ENCODE measurements at regions not wholly inside any gene's neighbourhood (a gene's known extent, or its start where the extent isn't known, plus 50 kb on each side); places are given as distances from the start of the nearest gene placed in this dataset.
A peak's percentile ranks its signal among the peaks of the same experiment; 100 is the strongest.

DNA sequence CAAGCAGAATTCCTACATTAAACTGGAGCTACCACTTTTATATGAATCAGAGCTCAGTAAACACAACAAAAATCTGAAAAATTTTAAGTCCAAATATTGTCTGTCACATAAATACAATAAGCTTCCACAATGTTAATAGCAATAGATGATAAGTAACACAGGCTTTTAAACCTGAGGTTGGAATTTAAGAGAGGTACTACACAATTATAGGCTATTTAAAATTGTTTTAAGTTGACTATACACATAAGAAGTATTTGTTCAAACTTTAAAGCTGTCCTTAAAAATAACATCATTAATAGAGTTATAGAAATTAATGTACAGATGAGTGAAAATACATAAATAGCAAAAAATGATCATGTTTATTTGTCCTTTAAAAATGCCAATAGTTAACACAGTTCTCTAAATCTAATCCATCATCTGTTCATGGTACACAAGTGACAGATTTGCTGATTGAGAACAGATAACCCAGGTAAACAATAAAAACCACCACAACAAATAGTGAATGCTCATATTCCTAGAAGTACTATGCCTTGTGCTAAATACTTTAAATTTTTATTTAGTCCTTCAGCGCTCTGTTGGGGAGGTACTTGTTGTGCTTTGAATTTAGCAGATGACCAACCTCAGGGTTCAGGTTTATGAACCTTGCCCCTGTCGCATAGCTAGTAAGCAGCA, 382.3 kb upstream of the ID4 start:
- H3K4me3 ChIP-seq (ENCODE audit: low read depth, low read length) = no peak overlapping the region
- no peaks in the 10 kb centered on the region for H3K79me2 ChIP-seq (ENCODE audit: control insufficient read depth, insufficient read depth, low read length, unreplicated experiment)
- no peaks in the 10 kb centered on the region for H3K36me3 ChIP-seq (ENCODE audit: insufficient read depth, low read length)
- no peak overlapping the region for H2AFZ ChIP-seq (ENCODE audit: low read length, unreplicated experiment)
- peaks cover 33% of the 10 kb centered on the region for H3K27me3 ChIP-seq (ENCODE audit: insufficient read depth, low read length)
- H3K27ac ChIP-seq (ENCODE audit: low read depth, low read length) = no peak overlapping the region
- no peaks in the 10 kb centered on the region for H3K4me1 ChIP-seq (ENCODE audit: control insufficient read depth, insufficient read depth, low read length, unreplicated experiment)

DNA sequence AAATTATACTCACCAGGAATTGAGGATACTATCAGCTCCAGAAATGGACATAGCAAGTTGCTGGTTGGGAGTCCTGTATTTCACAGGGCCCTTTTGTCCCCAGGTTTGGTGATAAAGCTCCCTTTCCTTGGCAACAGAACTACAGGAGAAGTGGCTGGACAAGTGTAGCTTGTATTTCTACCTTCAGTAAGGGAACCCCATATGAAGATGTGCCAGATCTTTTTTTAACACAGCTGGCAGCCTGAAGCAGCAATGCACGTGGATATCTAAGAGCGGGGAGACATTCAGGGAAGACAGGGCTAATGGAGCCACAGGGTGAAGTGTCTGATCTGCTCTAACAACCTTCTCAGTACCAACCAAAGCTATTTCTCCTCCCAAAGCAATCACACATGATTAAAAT, 373.9 kb upstream of the ID4 start:
- Histone ChIP-seq H3K27ac (ENCODE audit: low read depth, low read length) (no peak overlapping the region), H3K27me3 (ENCODE audit: insufficient read depth, low read length) (peaks cover 12% of the 10 kb centered on the region; the same call in 1 of the 2 replicates), H3K4me3 (ENCODE audit: low read depth, low read length) (no peak overlapping the region), H3K36me3 (ENCODE audit: insufficient read depth, low read length) (no peaks in the 10 kb centered on the region), H2AFZ (ENCODE audit: low read length, unreplicated experiment) (no peak overlapping the region), H3K4me1 (ENCODE audit: control insufficient read depth, insufficient read depth, low read length, unreplicated experiment) (peaks cover 16% of the 10 kb centered on the region), H3K79me2 (ENCODE audit: control insufficient read depth, insufficient read depth, low read length, unreplicated experiment) (no peaks in the 10 kb centered on the region)

DNA sequence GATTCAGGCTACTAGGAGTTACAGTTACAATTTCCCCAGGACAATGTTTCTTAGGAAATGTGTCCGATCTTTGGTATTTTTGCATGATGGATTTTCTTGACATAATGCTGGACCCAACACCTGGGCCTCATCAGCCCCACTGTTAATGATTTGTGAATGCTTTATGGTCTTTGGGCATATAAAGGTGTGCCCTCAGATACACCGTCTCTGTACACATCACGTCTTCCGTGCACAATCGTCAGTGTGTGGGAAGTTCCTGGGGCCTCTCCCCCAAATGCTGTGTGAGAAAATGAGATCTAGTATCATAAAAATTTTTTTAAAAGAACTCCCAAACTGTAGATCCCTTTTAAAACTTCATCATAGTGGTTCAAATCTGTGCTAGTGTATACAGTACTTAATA, 373.2 kb upstream of the ID4 start:
- H3K4me3 ChIP-seq (ENCODE audit: low read depth, low read length) = no peak overlapping the region
- H2AFZ ChIP-seq (ENCODE audit: low read length, unreplicated experiment) = no peak overlapping the region
- no peaks in the 10 kb centered on the region for H3K36me3 ChIP-seq (ENCODE audit: insufficient read depth, low read length)
- H3K27ac ChIP-seq (ENCODE audit: low read depth, low read length) = no peak overlapping the region
- H3K27me3 ChIP-seq (ENCODE audit: insufficient read depth, low read length) = peaks cover 12% of the 10 kb centered on the region
- peaks cover 16% of the 10 kb centered on the region for H3K4me1 ChIP-seq (ENCODE audit: control insufficient read depth, insufficient read depth, low read length, unreplicated experiment)
- no peaks in the 10 kb centered on the region for H3K79me2 ChIP-seq (ENCODE audit: control insufficient read depth, insufficient read depth, low read length, unreplicated experiment)

DNA sequence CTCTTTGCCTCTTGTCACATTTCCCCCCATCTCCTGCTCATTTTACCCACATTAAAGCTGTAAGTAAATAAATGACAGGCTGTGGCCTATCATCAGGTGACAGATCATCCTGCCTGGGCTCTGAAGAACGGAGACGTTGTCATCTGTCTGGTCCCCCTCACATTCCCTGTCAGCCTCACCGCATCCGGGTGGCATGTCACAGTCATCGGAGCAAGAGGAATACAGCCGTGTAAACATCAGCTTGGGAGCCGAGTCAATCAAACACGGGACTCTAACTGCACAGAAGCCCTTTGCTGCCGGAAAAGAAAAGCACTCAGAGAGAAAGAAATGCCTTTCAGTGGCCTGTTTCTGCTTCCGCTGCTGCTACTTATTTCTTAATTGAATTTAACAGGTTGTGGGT, 371.9 kb upstream of the ID4 start:
- Histone ChIP-seq H3K27me3 (ENCODE audit: insufficient read depth, low read length) (peaks cover 8% of the 10 kb centered on the region), H2AFZ (ENCODE audit: low read length, unreplicated experiment) (no peak overlapping the region), H3K79me2 (ENCODE audit: control insufficient read depth, insufficient read depth, low read length, unreplicated experiment) (no peaks in the 10 kb centered on the region), H3K36me3 (ENCODE audit: insufficient read depth, low read length) (no peaks in the 10 kb centered on the region), H3K27ac (ENCODE audit: low read depth, low read length) (no peak overlapping the region), H3K4me3 (ENCODE audit: low read depth, low read length) (no peak overlapping the region), H3K4me1 (ENCODE audit: control insufficient read depth, insufficient read depth, low read length, unreplicated experiment) (peaks cover 16% of the 10 kb centered on the region)

DNA sequence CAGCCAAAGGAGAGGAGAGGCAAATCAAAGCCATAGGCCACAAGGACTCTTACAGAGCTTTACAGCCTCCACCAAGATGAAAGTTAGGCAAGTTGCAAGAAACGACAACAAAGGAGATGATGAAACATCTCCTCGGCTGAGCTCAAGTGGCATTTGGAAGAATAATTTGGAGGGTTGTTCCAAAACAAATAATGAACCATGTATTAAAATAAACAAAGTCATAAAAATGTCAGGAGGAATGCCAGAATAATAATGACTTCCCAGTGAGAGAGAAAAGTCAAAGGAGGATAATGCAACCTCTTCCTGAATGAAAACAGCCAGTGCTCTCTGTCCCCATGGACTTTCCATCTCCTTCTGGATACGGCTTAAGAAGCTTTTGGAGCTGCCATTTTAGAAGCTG, 371.4 kb upstream of the ID4 start:
- 0 out of 2 replicates have a peak overlapping the region, but pooled peaks have one; percentile 15 for H3K27ac ChIP-seq (ENCODE audit: low read depth, low read length)
- no peak overlapping the region for H3K4me3 ChIP-seq (ENCODE audit: low read depth, low read length)
- peaks cover 5% of the 10 kb centered on the region for H3K27me3 ChIP-seq (ENCODE audit: insufficient read depth, low read length)
- H3K4me1 ChIP-seq (ENCODE audit: control insufficient read depth, insufficient read depth, low read length, unreplicated experiment) = peaks cover 16% of the 10 kb centered on the region
- no peaks in the 10 kb centered on the region for H3K36me3 ChIP-seq (ENCODE audit: insufficient read depth, low read length)
- no peak overlapping the region for H2AFZ ChIP-seq (ENCODE audit: low read length, unreplicated experiment)
- H3K79me2 ChIP-seq (ENCODE audit: control insufficient read depth, insufficient read depth, low read length, unreplicated experiment) = no peaks in the 10 kb centered on the region

DNA sequence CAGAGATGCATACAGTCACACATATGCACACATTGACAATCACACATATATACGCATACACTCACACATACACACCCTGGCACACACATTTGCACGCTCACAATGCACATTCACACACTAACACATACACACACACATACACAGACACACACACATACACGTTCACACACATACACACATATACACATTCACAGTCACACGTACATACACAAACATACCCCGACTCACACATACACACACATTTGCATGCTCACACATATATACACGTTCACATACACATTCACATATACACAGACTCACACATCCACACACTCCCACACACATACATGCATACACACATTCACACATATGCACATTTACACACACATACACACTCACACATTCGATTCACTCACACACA, 366.8 kb upstream of the ID4 start:
- H2AFZ ChIP-seq (ENCODE audit: low read length, unreplicated experiment) = no peak overlapping the region

DNA sequence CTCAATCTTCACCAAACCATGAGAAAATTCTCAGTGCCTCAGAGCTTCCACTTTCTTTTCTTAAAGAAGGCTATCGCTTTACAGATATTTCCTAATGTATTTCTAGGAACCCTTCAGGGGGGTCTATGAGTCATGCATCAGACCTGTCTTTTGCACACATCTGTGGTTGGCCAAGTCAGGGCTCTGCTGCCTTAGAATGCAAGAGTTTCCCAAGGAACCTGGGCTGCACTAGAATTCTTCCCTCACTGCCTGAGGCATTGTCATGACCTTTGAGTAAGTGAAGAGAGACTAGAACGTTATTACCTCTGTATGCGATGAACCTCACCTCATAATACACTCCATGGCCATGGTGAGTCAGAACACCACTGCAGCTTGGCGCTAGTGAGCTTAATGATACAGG, 365.0 kb upstream of the ID4 start:
- H2AFZ ChIP-seq (ENCODE audit: low read length, unreplicated experiment) = no peak overlapping the region
- no peaks in the 10 kb centered on the region; the same call in 1 of the 2 replicates for H3K27me3 ChIP-seq (ENCODE audit: insufficient read depth, low read length)
- H3K4me1 ChIP-seq (ENCODE audit: control insufficient read depth, insufficient read depth, low read length, unreplicated experiment) = peaks cover 9% of the 10 kb centered on the region
- H3K27ac ChIP-seq (ENCODE audit: low read depth, low read length) = no peak overlapping the region
- H3K36me3 ChIP-seq (ENCODE audit: insufficient read depth, low read length) = no peaks in the 10 kb centered on the region
- H3K79me2 ChIP-seq (ENCODE audit: control insufficient read depth, insufficient read depth, low read length, unreplicated experiment) = no peaks in the 10 kb centered on the region
- no peak overlapping the region for H3K4me3 ChIP-seq (ENCODE audit: low read depth, low read length)

More for the DNA sequence above, 366.8 kb upstream of the ID4 start:
- Histone ChIP-seq H3K27ac (ENCODE audit: low read depth, low read length) (no peak overlapping the region), H3K79me2 (ENCODE audit: control insufficient read depth, insufficient read depth, low read length, unreplicated experiment) (no peaks in the 10 kb centered on the region), H3K27me3 (ENCODE audit: insufficient read depth, low read length) (no peaks in the 10 kb centered on the region; the same call in 1 of the 2 replicates), H3K36me3 (ENCODE audit: insufficient read depth, low read length) (no peaks in the 10 kb centered on the region), H3K4me3 (ENCODE audit: low read depth, low read length) (no peak overlapping the region), H3K4me1 (ENCODE audit: control insufficient read depth, insufficient read depth, low read length, unreplicated experiment) (peaks cover 20% of the 10 kb centered on the region)

DNA sequence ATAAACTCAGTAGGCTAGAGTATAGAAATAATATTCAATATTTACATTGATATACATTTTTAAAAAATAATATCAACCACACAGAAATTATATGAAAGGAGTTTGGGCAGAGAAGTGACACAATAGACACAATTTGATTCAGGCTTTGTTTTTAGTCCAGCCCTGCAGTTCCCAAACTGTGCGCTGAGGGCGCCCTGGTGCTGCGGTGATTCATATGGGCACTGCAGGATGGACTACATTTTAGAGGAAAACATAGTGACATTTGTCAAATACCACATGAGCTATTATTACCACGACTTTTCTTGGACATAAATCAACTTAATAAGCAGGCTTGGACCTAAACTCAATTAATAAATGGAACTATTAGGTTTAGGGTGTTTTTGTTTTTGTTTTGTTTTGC, 364.3 kb upstream of the ID4 start:
- Histone ChIP-seq H3K36me3 (ENCODE audit: insufficient read depth, low read length) (no peaks in the 10 kb centered on the region), H3K79me2 (ENCODE audit: control insufficient read depth, insufficient read depth, low read length, unreplicated experiment) (no peaks in the 10 kb centered on the region), H3K4me1 (ENCODE audit: control insufficient read depth, insufficient read depth, low read length, unreplicated experiment) (peaks cover 9% of the 10 kb centered on the region), H3K4me3 (ENCODE audit: low read depth, low read length) (no peak overlapping the region), H2AFZ (ENCODE audit: low read length, unreplicated experiment) (no peak overlapping the region), H3K27ac (ENCODE audit: low read depth, low read length) (no peak overlapping the region), H3K27me3 (ENCODE audit: insufficient read depth, low read length) (no peaks in the 10 kb centered on the region; the same call in 1 of the 2 replicates)

DNA sequence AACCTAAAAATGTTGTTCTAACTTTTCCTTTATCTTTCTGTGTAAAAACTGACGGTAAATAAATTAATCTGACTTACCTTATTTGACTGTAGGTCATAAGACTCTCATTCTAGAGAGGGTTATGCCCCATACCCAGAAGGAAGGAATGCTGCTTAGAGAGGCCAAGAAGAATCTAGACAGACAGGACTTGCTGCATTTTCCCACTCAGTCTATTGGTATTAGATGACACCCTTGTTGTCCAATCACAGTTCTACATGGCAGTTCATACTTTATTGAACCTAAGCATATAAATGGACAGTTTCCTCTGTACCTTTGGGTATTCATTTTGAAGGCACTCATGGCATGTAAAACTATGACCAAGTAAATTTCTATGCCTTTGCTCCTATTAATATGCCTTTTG, 359.6 kb upstream of the ID4 start:
- Histone ChIP-seq H2AFZ (ENCODE audit: low read length, unreplicated experiment) (no peak overlapping the region), H3K79me2 (ENCODE audit: control insufficient read depth, insufficient read depth, low read length, unreplicated experiment) (no peaks in the 10 kb centered on the region), H3K27me3 (ENCODE audit: insufficient read depth, low read length) (no peaks in the 10 kb centered on the region)

DNA sequence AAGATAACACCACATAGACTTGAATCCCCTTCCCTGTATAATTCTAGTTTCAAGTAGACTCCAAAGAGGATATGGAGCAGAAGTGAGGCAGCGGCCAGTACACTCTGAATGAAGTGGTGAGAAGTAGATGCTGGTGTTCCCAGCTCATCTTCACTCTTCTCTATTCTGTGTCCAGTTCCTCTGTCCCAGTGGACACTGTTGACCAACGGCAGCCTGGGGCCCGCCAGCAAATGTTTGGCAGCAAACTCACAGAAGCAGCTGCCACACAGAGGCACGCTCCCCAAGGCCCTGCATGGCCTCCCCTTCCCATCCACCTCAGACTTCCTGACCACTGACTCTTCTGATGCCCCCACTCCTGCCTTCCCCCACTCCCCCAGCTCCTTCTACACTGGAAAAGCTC, 358.9 kb upstream of the ID4 start:
- Histone ChIP-seq H3K79me2 (ENCODE audit: control insufficient read depth, insufficient read depth, low read length, unreplicated experiment) (no peaks in the 10 kb centered on the region), H3K4me1 (ENCODE audit: control insufficient read depth, insufficient read depth, low read length, unreplicated experiment) (peaks cover 5% of the 10 kb centered on the region), H3K4me3 (ENCODE audit: low read depth, low read length) (no peak overlapping the region), H3K27ac (ENCODE audit: low read depth, low read length) (no peak overlapping the region), H3K27me3 (ENCODE audit: insufficient read depth, low read length) (no peaks in the 10 kb centered on the region), H3K36me3 (ENCODE audit: insufficient read depth, low read length) (no peaks in the 10 kb centered on the region), H2AFZ (ENCODE audit: low read length, unreplicated experiment) (no peak overlapping the region)

More for the DNA sequence above, 359.6 kb upstream of the ID4 start:
- Histone ChIP-seq H3K27ac (ENCODE audit: low read depth, low read length) (no peak overlapping the region), H3K4me1 (ENCODE audit: control insufficient read depth, insufficient read depth, low read length, unreplicated experiment) (peaks cover 5% of the 10 kb centered on the region), H3K4me3 (ENCODE audit: low read depth, low read length) (no peak overlapping the region), H3K36me3 (ENCODE audit: insufficient read depth, low read length) (no peaks in the 10 kb centered on the region)

DNA sequence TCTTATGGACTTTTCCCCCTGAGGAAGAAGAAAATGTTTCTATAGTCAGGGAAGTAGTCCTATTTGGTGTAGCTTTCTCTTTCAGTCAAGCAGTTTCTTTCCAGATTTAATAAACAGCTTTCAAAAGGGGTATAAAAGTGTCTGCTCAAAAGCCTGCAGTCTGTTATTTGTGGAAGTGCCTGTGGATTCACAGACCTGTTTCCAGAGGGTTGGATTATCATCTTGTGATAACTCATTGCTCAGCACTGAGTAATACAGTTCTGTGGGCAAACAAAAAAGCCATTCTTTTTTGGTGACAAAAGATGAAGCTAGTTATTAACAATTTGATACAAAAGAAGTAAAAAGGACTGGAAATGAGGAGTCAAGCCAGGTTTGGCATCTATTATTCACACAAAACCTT, 358.2 kb upstream of the ID4 start:
- H3K4me1 ChIP-seq (ENCODE audit: control insufficient read depth, insufficient read depth, low read length, unreplicated experiment) = peaks cover 5% of the 10 kb centered on the region
- H3K27me3 ChIP-seq (ENCODE audit: insufficient read depth, low read length) = no peaks in the 10 kb centered on the region
- no peaks in the 10 kb centered on the region for H3K36me3 ChIP-seq (ENCODE audit: insufficient read depth, low read length)
- H3K4me3 ChIP-seq (ENCODE audit: low read depth, low read length) = no peak overlapping the region
- H2AFZ ChIP-seq (ENCODE audit: low read length, unreplicated experiment) = no peak overlapping the region
- H3K27ac ChIP-seq (ENCODE audit: low read depth, low read length) = no peak overlapping the region
- no peaks in the 10 kb centered on the region for H3K79me2 ChIP-seq (ENCODE audit: control insufficient read depth, insufficient read depth, low read length, unreplicated experiment)
